Caco-2 (cell line): ENCODE measurements at regions not wholly inside any gene's neighbourhood (a gene's known extent, or its start where the extent isn't known, plus 50 kb on each side); places are given as distances from the start of the nearest gene placed in this dataset.

Source experiments
- BruUV-seq: library from RNA; stranded (reverse); fragments of 400-500 nt; replicated peaks from 2 replicates; lab custom pipeline; 2021; lab: Mats Ljungman, UMichigan
- CTCF ChIA-PET: fragments of 300-600 bp; sonication (Branson Sonifier 250); formaldehyde crosslinking; loops from one replicate; lab custom pipeline; 2022; ENCODE audit warnings: antibody characterized with exemption; lab: Charles Lee
- POLR2A ChIA-PET: fragments of 300-600 bp; sonication (Branson Sonifier 250); formaldehyde crosslinking; loops from one replicate; lab custom pipeline; 2022; ENCODE audit warnings: antibody characterized with exemption; lab: Charles Lee
- DNase-seq, 2 experiments: peaks; one replicate each; pipeline versions ENCODE4 v3.0.0 to v3.0.0-alpha.2; 2020 to 2022
- H3K27me3 ChIP-seq: replicated peaks from 2 replicates; pipeline ENCODE4 v1.6.0; 2011; ENCODE audit warnings: low read length; ENCODE audit not compliant: control insufficient read depth, insufficient read depth
- H3K36me3 ChIP-seq: 2 replicates; pipeline ENCODE4 v1.5.1; 2011; ENCODE audit warnings: low read length; ENCODE audit not compliant: control insufficient read depth, insufficient read depth
- H3K4me1 ChIP-seq: fragments of 250-450 bp; sonication (Bioruptor Pico); 2 replicates; pipeline ENCODE4 v1.5.1; 2020; ENCODE audit warnings: mild to moderate bottlenecking
- H3K4me3 ChIP-seq: 2 replicates; pipeline ENCODE4 v1.5.1; 2011; ENCODE audit warnings: low read depth, mild to moderate bottlenecking, control low read depth, low read length
- H3K9me3 ChIP-seq: fragments of 250-450 bp; sonication (Bioruptor Pico); 2 replicates; pipeline ENCODE4 v1.5.1; 2020; ENCODE audit warnings: mild to moderate bottlenecking, moderate library complexity
- H3K27ac Mint-ChIP-seq: one replicate; pipeline ENCODE4 v1.8.0; 2022; ENCODE audit warnings: mixed read lengths; ENCODE audit not compliant: unreplicated experiment
- H3K27me3 Mint-ChIP-seq: one replicate; pipeline ENCODE4 v1.8.0; 2022; ENCODE audit warnings: mixed read lengths; ENCODE audit not compliant: insufficient read depth, unreplicated experiment
- H3K36me3 Mint-ChIP-seq: one replicate; pipeline ENCODE4 v1.8.0; 2022; ENCODE audit warnings: mild to moderate bottlenecking, mixed read lengths; ENCODE audit not compliant: insufficient read depth, unreplicated experiment
- H3K4me1 Mint-ChIP-seq: one replicate; pipeline ENCODE4 v1.8.0; 2022; ENCODE audit warnings: low read depth, mixed read lengths; ENCODE audit not compliant: unreplicated experiment
- H3K4me3 Mint-ChIP-seq: one replicate; pipeline ENCODE4 v1.8.0; 2022; ENCODE audit warnings: mild to moderate bottlenecking, moderate library complexity, mixed read lengths; ENCODE audit not compliant: unreplicated experiment
- H3K9me3 Mint-ChIP-seq: one replicate; pipeline ENCODE4 v1.8.0; 2022; ENCODE audit warnings: mixed read lengths; ENCODE audit not compliant: unreplicated experiment
- intact Hi-C: fragments of 100-400 bp; cut with micrococcal nuclease; formaldehyde crosslinking; loops from one replicate; pipeline ENCODE4 v1.10.0; 2022; ENCODE audit not compliant: unreplicated experiment
- TF ChIP-seq, protein P1 (sequence below), 2 experiments: fragments of 200-600 bp in 1 of 2; IDR thresholded peaks; 1 replicate in 1 of 2; 2 replicates in 1 of 2; pipeline versions ENCODE4 v1.5.1 to v1.8.0; 2011 to 2022; ENCODE audit warnings: antibody characterized with exemption in 1 of 2, control low read depth in 1 of 2, inconsistent platforms in 1 of 2, low read depth in 1 of 2, low read length in 1 of 2, mild to moderate bottlenecking in 1 of 2, moderate library complexity in 1 of 2; ENCODE audit not compliant: insufficient read depth in 1 of 2, severe bottlenecking in 1 of 2, unreplicated experiment in 1 of 2

DNA sequence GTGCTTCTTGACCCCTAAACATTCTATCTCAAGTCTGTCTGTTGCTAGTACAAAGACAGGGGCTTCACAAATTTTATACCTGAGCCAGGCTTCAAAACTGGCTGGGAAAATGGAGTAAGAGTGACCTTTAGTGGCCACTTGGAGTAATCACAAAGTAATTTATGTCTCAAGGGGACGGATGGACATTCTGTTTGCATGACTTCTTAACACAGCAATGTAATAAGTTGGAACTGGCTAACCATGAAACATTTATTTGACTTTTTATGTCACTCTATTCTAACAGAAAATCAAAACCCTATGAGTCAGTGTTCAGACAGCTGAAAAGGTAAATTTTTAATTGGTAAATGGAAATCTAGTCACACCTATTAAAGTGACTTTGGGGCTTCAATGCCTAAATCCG is 600.6 kb downstream of the ANKRD50 start:
- no peak overlapping the region for H3K27ac Mint-ChIP-seq
- CTCF ChIA-PET: interaction anchor here (0.6 kb wide), 1 partner anchor 735 kb away, joined by 5 read pairs; no protein-coding TSS in a partner anchor
- no peak overlapping the region for H3K4me3 ChIP-seq
- intact Hi-C loops: loop anchor here (1.0 to 10.0 kb wide), 8 partner anchors 150 to 1009 kb away; no protein-coding TSS in a partner anchor
- H3K36me3 ChIP-seq: no peaks in the 10 kb centered on the region
- no peaks in the 10 kb centered on the region for H3K27me3 ChIP-seq
- no peaks in the 10 kb centered on the region for H3K9me3 Mint-ChIP-seq
- no peak overlapping the region for H3K4me3 Mint-ChIP-seq
- peak in 1 of 2 experiments; percentile 46 for DNase-seq
- peaks cover 3% of the 10 kb centered on the region for H3K27me3 Mint-ChIP-seq
- BruUV-seq: no TSS peak
- H3K4me1 Mint-ChIP-seq: no peaks in the 10 kb centered on the region
- no peaks in the 10 kb centered on the region for H3K36me3 Mint-ChIP-seq
- POLR2A ChIA-PET: no interaction called here
- H3K4me1 ChIP-seq: no peaks in the 10 kb centered on the region
- H3K9me3 ChIP-seq: no peaks in the 10 kb centered on the region
- TF ChIP-seq, protein P1, sequence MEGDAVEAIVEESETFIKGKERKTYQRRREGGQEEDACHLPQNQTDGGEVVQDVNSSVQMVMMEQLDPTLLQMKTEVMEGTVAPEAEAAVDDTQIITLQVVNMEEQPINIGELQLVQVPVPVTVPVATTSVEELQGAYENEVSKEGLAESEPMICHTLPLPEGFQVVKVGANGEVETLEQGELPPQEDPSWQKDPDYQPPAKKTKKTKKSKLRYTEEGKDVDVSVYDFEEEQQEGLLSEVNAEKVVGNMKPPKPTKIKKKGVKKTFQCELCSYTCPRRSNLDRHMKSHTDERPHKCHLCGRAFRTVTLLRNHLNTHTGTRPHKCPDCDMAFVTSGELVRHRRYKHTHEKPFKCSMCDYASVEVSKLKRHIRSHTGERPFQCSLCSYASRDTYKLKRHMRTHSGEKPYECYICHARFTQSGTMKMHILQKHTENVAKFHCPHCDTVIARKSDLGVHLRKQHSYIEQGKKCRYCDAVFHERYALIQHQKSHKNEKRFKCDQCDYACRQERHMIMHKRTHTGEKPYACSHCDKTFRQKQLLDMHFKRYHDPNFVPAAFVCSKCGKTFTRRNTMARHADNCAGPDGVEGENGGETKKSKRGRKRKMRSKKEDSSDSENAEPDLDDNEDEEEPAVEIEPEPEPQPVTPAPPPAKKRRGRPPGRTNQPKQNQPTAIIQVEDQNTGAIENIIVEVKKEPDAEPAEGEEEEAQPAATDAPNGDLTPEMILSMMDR (IDR thresholded peaks at IDR 0.05; ENCODE audit: insufficient read depth in 1 of 2, low read depth in 1 of 2, low read length in 1 of 2, severe bottlenecking in 1 of 2, unreplicated experiment in 1 of 2): peak; percentile 45 to 50

GRCh38 chr4:124118061-124118460 is 594.5 kb downstream of the ANKRD50 start:
- intact Hi-C loops: loop anchor here (10.0 kb wide), 2 partner anchors 207 to 453 kb away; no protein-coding TSS in a partner anchor
- Mint-ChIP-seq H3K27ac (no peak overlapping the region), H3K27me3 (no peaks in the 10 kb centered on the region), H3K4me3 (no peak overlapping the region), H3K4me1 (no peaks in the 10 kb centered on the region), H3K36me3 (no peaks in the 10 kb centered on the region), H3K9me3 (no peaks in the 10 kb centered on the region)
- Histone ChIP-seq H3K4me1 (no peaks in the 10 kb centered on the region), H3K36me3 (no peaks in the 10 kb centered on the region), H3K4me3 (no peak overlapping the region), H3K9me3 (no peaks in the 10 kb centered on the region), H3K27me3 (no peaks in the 10 kb centered on the region)
- ChIA-PET CTCF (no interaction called here), POLR2A (no interaction called here)
- BruUV-seq: no TSS peak
- TF ChIP-seq, protein P1 (IDR thresholded peaks at IDR 0.05; ENCODE audit: insufficient read depth in 1 of 2, low read depth in 1 of 2, low read length in 1 of 2, severe bottlenecking in 1 of 2, unreplicated experiment in 1 of 2): no peak
- DNase-seq: no peak

GRCh38 chr4:124121461-124121971 is 591.0 kb downstream of the ANKRD50 start:
- no peaks in the 10 kb centered on the region for H3K27me3 ChIP-seq
- no peaks in the 10 kb centered on the region for H3K9me3 ChIP-seq
- intact Hi-C loops: no loop called here
- no peak overlapping the region for H3K27ac Mint-ChIP-seq
- no peaks in the 10 kb centered on the region for H3K36me3 ChIP-seq
- H3K27me3 Mint-ChIP-seq: no peaks in the 10 kb centered on the region
- H3K9me3 Mint-ChIP-seq: no peaks in the 10 kb centered on the region
- no peaks in the 10 kb centered on the region for H3K36me3 Mint-ChIP-seq
- no peaks in the 10 kb centered on the region for H3K4me1 Mint-ChIP-seq
- no peaks in the 10 kb centered on the region for H3K4me1 ChIP-seq
- no peak overlapping the region for H3K4me3 ChIP-seq
- no TSS peak for BruUV-seq
- TF ChIP-seq, protein P1 (IDR thresholded peaks at IDR 0.05; ENCODE audit: insufficient read depth in 1 of 2, low read depth in 1 of 2, low read length in 1 of 2, severe bottlenecking in 1 of 2, unreplicated experiment in 1 of 2): no peak
- DNase-seq: no peak
- ChIA-PET POLR2A (no interaction called here), CTCF (no interaction called here)
- H3K4me3 Mint-ChIP-seq: no peak overlapping the region
